ENCODE measurements at regions not wholly inside any gene's neighbourhood (a gene's known extent, or its start where the extent isn't known, plus 50 kb on each side); places are given as distances from the start of the nearest gene placed in this dataset.

GRCh38 chr5:18984559-18985080 is 1003.4 kb downstream of the CDH18 start:
- TF ChIP-seq YY1 (IDR thresholded peaks at IDR 0.05; ENCODE audit: insufficient read depth, insufficient read length), result no peak
- TF ChIP-seq ZNF274 (IDR thresholded peaks at IDR 0.05; ENCODE audit: low read depth, low read length), result no peak

Measured in NT2/D1 (cell line).